Activated T-helper 1 cell treated with anti-CD3 and anti-CD28 coated beads, Interleukin-12 subunit alpha, Interleukin-12 subunit beta, Interleukin-2, Interleukin-4 antibody, amounts not matched to agents 30 ng/mL and 10 ng/mL and 1 ng/mL, durations not matched to agents 14 hours and 24 hours and 36 hours (primary cell): ENCODE measurements at regions not wholly inside any gene's neighbourhood (a gene's known extent, or its start where the extent isn't known, plus 50 kb on each side); places are given as distances from the start of the nearest gene placed in this dataset.

Experiments
- DNase-seq: peaks from one replicate; pipeline ENCODE4 v3.0.0; 2021; ENCODE audit warnings: low spot score
- H3K27ac Mint-ChIP-seq: one replicate; pipeline ENCODE4 v1.8.0; 2021; ENCODE audit warnings: mild to moderate bottlenecking, mixed read lengths
- H3K27me3 Mint-ChIP-seq: one replicate; pipeline ENCODE4 v1.8.0; 2022; ENCODE audit warnings: mild to moderate bottlenecking, moderate library complexity, mixed read lengths; ENCODE audit not compliant: insufficient read depth
- H3K36me3 Mint-ChIP-seq: one replicate; pipeline ENCODE4 v1.8.0; 2021; ENCODE audit warnings: low read depth, mixed read lengths
- H3K4me1 Mint-ChIP-seq: one replicate; pipeline ENCODE4 v1.8.0; 2021; ENCODE audit warnings: low read depth, mixed read lengths
- H3K4me3 Mint-ChIP-seq: one replicate; pipeline ENCODE4 v1.8.0; 2021; ENCODE audit warnings: mild to moderate bottlenecking, moderate library complexity, mixed read lengths
- H3K9me3 Mint-ChIP-seq: one replicate; pipeline ENCODE4 v1.8.0; 2021; ENCODE audit warnings: mixed read lengths
- intact Hi-C: fragments of 100-400 bp; cut with micrococcal nuclease; formaldehyde crosslinking; loops from one replicate; pipeline ENCODE4 v1.15.1; 2024

- no peaks in the 10 kb centered on the region for H3K9me3 Mint-ChIP-seq
- no peak overlapping the region for H3K4me3 Mint-ChIP-seq
- intact Hi-C loops = no loop called here
- peaks cover 3% of the 10 kb centered on the region for H3K27me3 Mint-ChIP-seq
- no peaks in the 10 kb centered on the region for H3K4me1 Mint-ChIP-seq
- H3K27ac Mint-ChIP-seq = no peak overlapping the region
- DNase-seq = no peak
- H3K36me3 Mint-ChIP-seq = no peaks in the 10 kb centered on the region
These were observed 187.7 kb downstream of the PTPN20 start for GRCh38 chr10:47098964-47099363.

GRCh38 chr10:47099474-47099873, 188.2 kb downstream of the PTPN20 start:
- Mint-ChIP-seq H3K4me3 (no peak overlapping the region), H3K27me3 (peaks cover 3% of the 10 kb centered on the region), H3K4me1 (no peaks in the 10 kb centered on the region), H3K27ac (no peak overlapping the region), H3K36me3 (no peaks in the 10 kb centered on the region), H3K9me3 (no peaks in the 10 kb centered on the region)
- intact Hi-C loops = no loop called here
- DNase-seq = no peak

GRCh38 chr10:47101196-47101595, 190.0 kb downstream of the PTPN20 start:
- Mint-ChIP-seq H3K9me3 (no peaks in the 10 kb centered on the region), H3K27me3 (peaks cover 3% of the 10 kb centered on the region), H3K27ac (no peak overlapping the region), H3K4me1 (no peaks in the 10 kb centered on the region), H3K4me3 (no peak overlapping the region), H3K36me3 (no peaks in the 10 kb centered on the region)
- no peak for DNase-seq
- intact Hi-C loops = no loop called here

- no peak for DNase-seq
- H3K27ac Mint-ChIP-seq = no peak overlapping the region
- intact Hi-C loops = no loop called here
These were observed 190.6 kb downstream of the PTPN20 start for GRCh38 chr10:47101807-47102206.

GRCh38 chr10:47104151-47104605, 192.9 kb downstream of the PTPN20 start:
- Mint-ChIP-seq H3K4me1 (no peaks in the 10 kb centered on the region), H3K4me3 (no peak overlapping the region), H3K27ac (no peak overlapping the region), H3K36me3 (no peaks in the 10 kb centered on the region), H3K9me3 (no peaks in the 10 kb centered on the region), H3K27me3 (peaks cover 3% of the 10 kb centered on the region)
- DNase-seq = no peak
- intact Hi-C loops = no loop called here

More at GRCh38 chr10:47101807-47102206, 190.6 kb downstream of the PTPN20 start:
- Mint-ChIP-seq H3K36me3 (no peaks in the 10 kb centered on the region), H3K27me3 (peaks cover 3% of the 10 kb centered on the region), H3K4me1 (no peaks in the 10 kb centered on the region), H3K4me3 (no peak overlapping the region), H3K9me3 (no peaks in the 10 kb centered on the region)

GRCh38 chr10:47104786-47105385, 193.7 kb downstream of the PTPN20 start:
- no peaks in the 10 kb centered on the region for H3K9me3 Mint-ChIP-seq
- intact Hi-C loops = no loop called here
- peaks cover 3% of the 10 kb centered on the region for H3K27me3 Mint-ChIP-seq
- no peak for DNase-seq
- no peaks in the 10 kb centered on the region for H3K36me3 Mint-ChIP-seq
- H3K27ac Mint-ChIP-seq = no peak overlapping the region
- no peak overlapping the region for H3K4me3 Mint-ChIP-seq
- no peaks in the 10 kb centered on the region for H3K4me1 Mint-ChIP-seq

- Mint-ChIP-seq H3K27ac (no peak overlapping the region), H3K4me3 (no peak overlapping the region), H3K9me3 (no peaks in the 10 kb centered on the region), H3K36me3 (no peaks in the 10 kb centered on the region), H3K27me3 (no peaks in the 10 kb centered on the region), H3K4me1 (no peaks in the 10 kb centered on the region)
- intact Hi-C loops = no loop called here
- no peak for DNase-seq
These were observed 192.8 kb upstream of the GDF10 start for GRCh38 chr10:47107007-47107747.

GRCh38 chr10:47109906-47110305, 190.1 kb upstream of the GDF10 start:
- no peak overlapping the region for H3K27ac Mint-ChIP-seq
- DNase-seq = no peak
- H3K36me3 Mint-ChIP-seq = no peaks in the 10 kb centered on the region
- intact Hi-C loops = no loop called here
- H3K4me3 Mint-ChIP-seq = no peak overlapping the region
- H3K9me3 Mint-ChIP-seq = no peaks in the 10 kb centered on the region
- H3K4me1 Mint-ChIP-seq = no peaks in the 10 kb centered on the region
- peaks cover 3% of the 10 kb centered on the region for H3K27me3 Mint-ChIP-seq

- intact Hi-C loops = no loop called here
- H3K4me3 Mint-ChIP-seq = no peak overlapping the region
- peaks cover 3% of the 10 kb centered on the region for H3K27me3 Mint-ChIP-seq
- no peaks in the 10 kb centered on the region for H3K9me3 Mint-ChIP-seq
- no peaks in the 10 kb centered on the region for H3K36me3 Mint-ChIP-seq
- no peak for DNase-seq
- no peak overlapping the region for H3K27ac Mint-ChIP-seq
- H3K4me1 Mint-ChIP-seq = no peaks in the 10 kb centered on the region
These were observed 188.6 kb upstream of the GDF10 start for GRCh38 chr10:47111329-47111862.

- intact Hi-C loops = no loop called here
- no peak for DNase-seq
- Mint-ChIP-seq H3K27me3 (peaks cover 3% of the 10 kb centered on the region), H3K27ac (no peak overlapping the region), H3K4me1 (no peaks in the 10 kb centered on the region), H3K4me3 (no peak overlapping the region), H3K36me3 (no peaks in the 10 kb centered on the region), H3K9me3 (no peaks in the 10 kb centered on the region)
These were observed 187.4 kb upstream of the GDF10 start for GRCh38 chr10:47112612-47113011.

- Mint-ChIP-seq H3K9me3 (no peaks in the 10 kb centered on the region), H3K36me3 (no peaks in the 10 kb centered on the region), H3K27ac (no peak overlapping the region), H3K4me1 (no peaks in the 10 kb centered on the region), H3K27me3 (peaks cover 6% of the 10 kb centered on the region), H3K4me3 (no peak overlapping the region)
- DNase-seq = no peak
- intact Hi-C loops = no loop called here
These were observed 186.0 kb upstream of the GDF10 start for GRCh38 chr10:47113907-47114500.

- Mint-ChIP-seq H3K4me1 (no peaks in the 10 kb centered on the region), H3K9me3 (no peaks in the 10 kb centered on the region), H3K27me3 (peaks cover 7% of the 10 kb centered on the region), H3K36me3 (no peaks in the 10 kb centered on the region), H3K27ac (no peak overlapping the region), H3K4me3 (no peak overlapping the region)
- intact Hi-C loops = no loop called here
- no peak for DNase-seq
These were observed 185.3 kb upstream of the GDF10 start for GRCh38 chr10:47114680-47115186.

GRCh38 chr10:47115322-47115721, 184.7 kb upstream of the GDF10 start:
- H3K27ac Mint-ChIP-seq = no peak overlapping the region
- H3K36me3 Mint-ChIP-seq = no peaks in the 10 kb centered on the region
- intact Hi-C loops = no loop called here
- no peak for DNase-seq
- H3K27me3 Mint-ChIP-seq = peaks cover 9% of the 10 kb centered on the region
- H3K9me3 Mint-ChIP-seq = no peaks in the 10 kb centered on the region
- H3K4me1 Mint-ChIP-seq = no peaks in the 10 kb centered on the region
- no peak overlapping the region for H3K4me3 Mint-ChIP-seq
